ENCODE measurements at regions not wholly inside any gene's neighbourhood (a gene's known extent, or its start where the extent isn't known, plus 50 kb on each side); places are given as distances from the start of the nearest gene placed in this dataset.

- H3K4me1 ChIP-seq (ENCODE audit: control insufficient read depth in 1 of 2, low read depth in 2 of 2), result no peaks in the 10 kb centered on the region
- no peak for ATAC-seq (ENCODE audit: insufficient number of reproducible peaks, low FRiP score, low read depth)
- no peaks in the 10 kb centered on the region for H3K36me3 ChIP-seq
- H3K4me3 ChIP-seq, result no peak overlapping the region
- H3K27me3 ChIP-seq (replicated peaks; ENCODE audit: insufficient read depth), result no peaks in the 10 kb centered on the region
- H3K27ac ChIP-seq, result no peak overlapping the region
- no peaks in the 10 kb centered on the region for H3K9me3 ChIP-seq
- TF ChIP-seq, protein P1, sequence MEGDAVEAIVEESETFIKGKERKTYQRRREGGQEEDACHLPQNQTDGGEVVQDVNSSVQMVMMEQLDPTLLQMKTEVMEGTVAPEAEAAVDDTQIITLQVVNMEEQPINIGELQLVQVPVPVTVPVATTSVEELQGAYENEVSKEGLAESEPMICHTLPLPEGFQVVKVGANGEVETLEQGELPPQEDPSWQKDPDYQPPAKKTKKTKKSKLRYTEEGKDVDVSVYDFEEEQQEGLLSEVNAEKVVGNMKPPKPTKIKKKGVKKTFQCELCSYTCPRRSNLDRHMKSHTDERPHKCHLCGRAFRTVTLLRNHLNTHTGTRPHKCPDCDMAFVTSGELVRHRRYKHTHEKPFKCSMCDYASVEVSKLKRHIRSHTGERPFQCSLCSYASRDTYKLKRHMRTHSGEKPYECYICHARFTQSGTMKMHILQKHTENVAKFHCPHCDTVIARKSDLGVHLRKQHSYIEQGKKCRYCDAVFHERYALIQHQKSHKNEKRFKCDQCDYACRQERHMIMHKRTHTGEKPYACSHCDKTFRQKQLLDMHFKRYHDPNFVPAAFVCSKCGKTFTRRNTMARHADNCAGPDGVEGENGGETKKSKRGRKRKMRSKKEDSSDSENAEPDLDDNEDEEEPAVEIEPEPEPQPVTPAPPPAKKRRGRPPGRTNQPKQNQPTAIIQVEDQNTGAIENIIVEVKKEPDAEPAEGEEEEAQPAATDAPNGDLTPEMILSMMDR (IDR thresholded peaks at IDR 0.05), result no peak
- no peak for DNase-seq (ENCODE audit: low spot score)
These were observed 615.8 kb upstream of the SYT4 start for GRCh38 chr18:43893001-43893637.

GRCh38 chr18:43904209-43904837, 627.0 kb upstream of the SYT4 start:
- TF ChIP-seq, protein P1 (IDR thresholded peaks at IDR 0.05), result no peak
- H3K9me3 ChIP-seq, result no peaks in the 10 kb centered on the region
- H3K27me3 ChIP-seq (replicated peaks; ENCODE audit: insufficient read depth), result no peaks in the 10 kb centered on the region
- ATAC-seq (ENCODE audit: insufficient number of reproducible peaks, low FRiP score, low read depth) (no peak), DNase-seq (ENCODE audit: low spot score) (no peak)
- H3K36me3 ChIP-seq, result no peaks in the 10 kb centered on the region
- no peak overlapping the region for H3K27ac ChIP-seq
- H3K4me3 ChIP-seq, result no peak overlapping the region
- no peaks in the 10 kb centered on the region for H3K4me1 ChIP-seq (ENCODE audit: control insufficient read depth in 1 of 2, low read depth in 2 of 2)

DNA sequence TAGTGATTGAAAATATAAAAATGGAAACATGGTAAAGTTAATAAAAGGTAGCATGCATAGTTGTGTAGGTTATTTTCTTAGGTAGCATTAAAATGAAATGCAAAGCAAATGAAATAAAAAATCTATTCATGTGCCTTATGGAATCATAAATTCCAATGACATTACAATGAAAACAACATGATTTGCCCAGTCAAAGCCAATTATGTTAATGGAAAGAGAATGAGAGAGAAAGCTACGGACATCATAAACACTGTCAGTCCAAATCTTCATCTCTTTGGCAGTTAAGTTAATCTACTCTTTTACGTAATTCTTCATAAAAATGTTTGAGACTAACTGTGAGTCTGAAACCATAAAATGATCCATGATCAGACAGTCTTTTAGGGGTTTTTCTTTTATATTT, 636.7 kb upstream of the SYT4 start:
- no peaks in the 10 kb centered on the region for H3K36me3 ChIP-seq
- TF ChIP-seq, protein P1 (IDR thresholded peaks at IDR 0.05), result no peak
- H3K9me3 ChIP-seq, result no peaks in the 10 kb centered on the region
- H3K27ac ChIP-seq, result no peak overlapping the region
- H3K4me3 ChIP-seq, result no peak overlapping the region
- ATAC-seq (ENCODE audit: insufficient number of reproducible peaks, low FRiP score, low read depth) (no peak), DNase-seq (ENCODE audit: low spot score) (no peak)
- no peaks in the 10 kb centered on the region for H3K4me1 ChIP-seq (ENCODE audit: control insufficient read depth in 1 of 2, low read depth in 2 of 2)
- H3K27me3 ChIP-seq (replicated peaks; ENCODE audit: insufficient read depth), result no peaks in the 10 kb centered on the region

DNA sequence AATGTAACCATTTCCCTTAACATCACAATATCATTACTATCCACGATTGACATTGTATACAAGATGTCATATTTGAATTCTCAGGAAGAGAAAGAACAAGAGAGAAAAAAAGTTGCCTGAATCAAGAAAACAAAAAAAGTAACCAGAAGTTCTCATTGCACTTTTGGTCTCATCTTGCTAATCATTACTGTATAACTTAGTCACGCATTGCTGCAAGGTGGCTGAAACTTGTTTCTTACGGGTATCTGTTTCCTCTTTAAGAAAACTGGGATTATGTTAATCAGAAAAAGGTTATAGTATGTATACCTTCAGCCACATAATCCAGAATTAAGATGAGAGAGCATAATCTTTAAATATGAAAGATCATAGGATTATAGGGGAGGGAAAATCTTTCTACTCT, 639.7 kb upstream of the SYT4 start:
- no peaks in the 10 kb centered on the region for H3K27me3 ChIP-seq (replicated peaks; ENCODE audit: insufficient read depth)
- no peaks in the 10 kb centered on the region for H3K4me1 ChIP-seq (ENCODE audit: control insufficient read depth in 1 of 2, low read depth in 2 of 2)
- no peaks in the 10 kb centered on the region for H3K9me3 ChIP-seq
- no peaks in the 10 kb centered on the region for H3K36me3 ChIP-seq
- DNase-seq (ENCODE audit: low spot score) (no peak), ATAC-seq (ENCODE audit: insufficient number of reproducible peaks, low FRiP score, low read depth) (no peak)
- H3K27ac ChIP-seq, result no peak overlapping the region
- no peak overlapping the region for H3K4me3 ChIP-seq
- TF ChIP-seq, protein P1 (IDR thresholded peaks at IDR 0.05), result no peak

DNA sequence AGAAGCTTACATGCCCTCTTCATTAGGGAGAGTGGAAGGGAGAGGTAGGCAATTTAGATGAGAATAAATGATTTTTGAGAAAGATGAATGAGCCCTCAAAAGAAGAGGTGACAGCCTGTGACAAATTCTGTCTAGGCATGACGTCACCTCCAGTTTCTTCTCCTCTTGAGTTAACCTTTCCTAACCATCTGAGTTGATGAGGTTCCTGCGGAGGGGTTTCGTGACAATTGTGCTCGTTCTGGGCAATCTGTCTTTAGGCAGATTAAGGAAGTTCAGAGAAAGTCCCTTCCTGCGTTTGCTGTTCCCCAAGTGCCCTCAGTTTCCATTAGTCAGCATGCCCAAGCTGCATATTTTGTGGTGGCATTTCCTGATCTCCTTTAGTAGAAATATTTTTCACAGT, 640.2 kb upstream of the SYT4 start:
- TF ChIP-seq, protein P1 (IDR thresholded peaks at IDR 0.05), result no peak
- Histone ChIP-seq H3K27ac (no peak overlapping the region), H3K4me3 (no peak overlapping the region), H3K4me1 (ENCODE audit: control insufficient read depth in 1 of 2, low read depth in 2 of 2) (no peaks in the 10 kb centered on the region), H3K27me3 (replicated peaks; ENCODE audit: insufficient read depth) (no peaks in the 10 kb centered on the region), H3K9me3 (no peaks in the 10 kb centered on the region), H3K36me3 (no peaks in the 10 kb centered on the region)
- DNase-seq (ENCODE audit: low spot score), result no peak
- no peak for ATAC-seq (ENCODE audit: insufficient number of reproducible peaks, low FRiP score, low read depth)

All from thoracic aorta (tissue), 2 donors.